H9 (cell line): ENCODE measurements at regions not wholly inside any gene's neighbourhood (a gene's known extent, or its start where the extent isn't known, plus 50 kb on each side); places are given as distances from the start of the nearest gene placed in this dataset.

Experiments
- DNase-seq: peaks from one replicate; pipeline ENCODE4 v3.0.0-alpha.2; 2017
- H2AFZ ChIP-seq: one replicate; pipeline ENCODE4 v1.6.1; 2013; ENCODE audit warnings: mild to moderate bottlenecking, low read length, control low read depth, moderate library complexity
- H2AK5ac ChIP-seq: 2 replicates; pipeline ENCODE4 v1.6.1; 2013; ENCODE audit warnings: low read length, control low read depth, mixed read lengths; ENCODE audit not compliant: insufficient read length
- H2BK120ac ChIP-seq: one replicate; pipeline ENCODE4 v1.6.1; 2013; ENCODE audit warnings: low read depth, mild to moderate bottlenecking, low read length, control low read depth, inconsistent platforms; ENCODE audit not compliant: poor library complexity, severe bottlenecking
- H2BK12ac ChIP-seq: 2 replicates; pipeline ENCODE4 v1.6.1; 2013; ENCODE audit warnings: low read length, control low read depth, mixed read lengths, low read depth; ENCODE audit not compliant: insufficient read length
- H2BK15ac ChIP-seq: 2 replicates; pipeline ENCODE4 v1.6.1; 2013; ENCODE audit warnings: low read depth, low read length, control low read depth
- H2BK20ac ChIP-seq: one replicate; pipeline ENCODE4 v1.6.1; 2013; ENCODE audit warnings: low read depth, mild to moderate bottlenecking, low read length, control low read depth, inconsistent platforms; ENCODE audit not compliant: poor library complexity, severe bottlenecking
- H2BK5ac ChIP-seq: 2 replicates; pipeline ENCODE4 v1.6.1; 2013; ENCODE audit warnings: low read length, control low read depth, mixed read lengths; ENCODE audit not compliant: insufficient read length
- H3K14ac ChIP-seq: 2 replicates; pipeline ENCODE4 v1.6.1; 2013; ENCODE audit warnings: low read length, control low read depth; ENCODE audit not compliant: insufficient read depth
- H3K18ac ChIP-seq: 2 replicates; pipeline ENCODE4 v1.6.1; 2013; ENCODE audit warnings: low read depth, mild to moderate bottlenecking, mixed read lengths, low read length, control low read depth; ENCODE audit not compliant: insufficient read length
- H3K23ac ChIP-seq: 2 replicates; pipeline ENCODE4 v1.6.1; 2013; ENCODE audit warnings: low read length, control low read depth, mixed read lengths, low read depth; ENCODE audit not compliant: insufficient read length
- H3K23me2 ChIP-seq: 2 replicates; pipeline ENCODE4 v1.6.1; 2013; ENCODE audit warnings: low read depth, mild to moderate bottlenecking, mixed read lengths, low read length, control low read depth; ENCODE audit not compliant: insufficient read length, poor library complexity, severe bottlenecking
- H3K27ac ChIP-seq: 2 replicates; pipeline ENCODE4 v1.5.1; 2013; ENCODE audit warnings: low read length, control low read depth, mixed read lengths, low read depth; ENCODE audit not compliant: insufficient read length
- H3K27me3 ChIP-seq: 2 replicates; pipeline ENCODE4 v1.6.1; 2013; ENCODE audit warnings: low read length, control low read depth, inconsistent platforms; ENCODE audit not compliant: insufficient read depth
- H3K4ac ChIP-seq: 2 replicates; pipeline ENCODE4 v1.6.1; 2013; ENCODE audit warnings: low read depth, mild to moderate bottlenecking, control low read depth, inconsistent platforms, low read length, moderate library complexity
- H3K4me1 ChIP-seq: 2 replicates; pipeline ENCODE4 v1.6.1; 2013; ENCODE audit warnings: low read length, control low read depth, inconsistent platforms; ENCODE audit not compliant: insufficient read depth
- H3K4me2 ChIP-seq: 2 replicates; pipeline ENCODE4 v1.6.1; 2013; ENCODE audit warnings: low read length, control low read depth, mixed read lengths; ENCODE audit not compliant: insufficient read length, insufficient read depth
- H3K56ac ChIP-seq: 2 replicates; pipeline ENCODE4 v1.6.1; 2013; ENCODE audit warnings: low read depth, mild to moderate bottlenecking, mixed read lengths, low read length, control low read depth; ENCODE audit not compliant: insufficient read length
- H3K79me1 ChIP-seq: 2 replicates; pipeline ENCODE4 v1.6.1; 2013; ENCODE audit warnings: low read depth, mild to moderate bottlenecking, moderate library complexity, low read length, control low read depth, inconsistent platforms; ENCODE audit not compliant: insufficient read depth, poor library complexity, severe bottlenecking
- H3K79me2 ChIP-seq: 2 replicates; pipeline ENCODE4 v1.6.1; 2013; ENCODE audit warnings: low read length, control low read depth, inconsistent platforms; ENCODE audit not compliant: insufficient read depth
- H3K9ac ChIP-seq: 2 replicates; pipeline ENCODE4 v1.6.1; 2013; ENCODE audit warnings: low read length, control low read depth, mixed read lengths; ENCODE audit not compliant: insufficient read length; ENCODE audit errors: extremely low read depth
- H3K9me3 ChIP-seq: one replicate; pipeline ENCODE4 v1.6.1; 2013; ENCODE audit warnings: low read depth, low read length, inconsistent platforms; ENCODE audit not compliant: control insufficient read depth
- H3T11ph ChIP-seq: one replicate; pipeline ENCODE4 v1.6.1; 2013; ENCODE audit warnings: mild to moderate bottlenecking, low read length, control low read depth, inconsistent platforms
- H4K20me1 ChIP-seq: one replicate; pipeline ENCODE4 v1.6.1; 2013; ENCODE audit not compliant: control insufficient read depth, insufficient read length, insufficient read depth
- H4K5ac ChIP-seq: 2 replicates; pipeline ENCODE4 v1.6.1; 2013; ENCODE audit warnings: low read depth, mild to moderate bottlenecking, mixed read lengths, low read length, control low read depth; ENCODE audit not compliant: insufficient read length
- H4K8ac ChIP-seq: replicated peaks from 2 replicates; pipeline ENCODE4 v1.6.1; 2013; ENCODE audit warnings: low read length, control low read depth, mixed read lengths, low read depth; ENCODE audit not compliant: insufficient read length
- H4K91ac ChIP-seq: 2 replicates; pipeline ENCODE4 v1.6.1; 2013; ENCODE audit warnings: low read depth, mild to moderate bottlenecking, moderate library complexity, mixed read lengths, low read length, control low read depth; ENCODE audit not compliant: insufficient read length
- H3K27ac Mint-ChIP-seq, 3 experiments: 2 replicates in 2 of 3; 3 replicates in 1 of 3; pipeline ENCODE4 v1.8.0; 2020 to 2021; ENCODE audit warnings: mixed read lengths in 3 of 3, mild to moderate bottlenecking in 1 of 3, moderate library complexity in 1 of 3
- H3K27me3 Mint-ChIP-seq: 2 replicates; pipeline ENCODE4 v1.8.0; 2021; ENCODE audit warnings: low read depth, mild to moderate bottlenecking, moderate library complexity, mixed read lengths
- H3K36me3 Mint-ChIP-seq, 3 experiments: 2 replicates in 2 of 3; 3 replicates in 1 of 3; pipeline ENCODE4 v1.8.0; 2020 to 2021; ENCODE audit warnings: low read depth in 3 of 3, mixed read lengths in 3 of 3; ENCODE audit not compliant: insufficient read depth in 1 of 3
- H3K4me1 Mint-ChIP-seq, 2 experiments: 2 replicates each; pipeline ENCODE4 v1.8.0; 2020; ENCODE audit warnings: mixed read lengths in 2 of 2
- H3K4me3 Mint-ChIP-seq, 2 experiments: 2 replicates in 1 of 2; 3 replicates in 1 of 2; pipeline ENCODE4 v1.8.0; 2020 to 2021; ENCODE audit warnings: mild to moderate bottlenecking in 2 of 2, mixed read lengths in 2 of 2, moderate library complexity in 1 of 2
- H3K9me3 Mint-ChIP-seq, 2 experiments: 2 replicates in 1 of 2; 3 replicates in 1 of 2; pipeline ENCODE4 v1.8.0; 2020; ENCODE audit warnings: mild to moderate bottlenecking in 2 of 2, mixed read lengths in 2 of 2, moderate library complexity in 1 of 2
- CTCF ChIP-seq: fragments of 200-600 bp; sonication (generic); conservative IDR thresholded peaks from 3 replicates; pipeline ENCODE4 v1.8.0; 2021; ENCODE audit warnings: antibody characterized with exemption, mild to moderate bottlenecking
- WGBS: extraction: QIAGEN DNeasy Blood & Tissue Kit; methylation state at CpG from one replicate; pipeline ENCODE4 v1.1.7; 2013; ENCODE audit warnings: missing lambda C conversion rate, low lambda C conversion rate, mixed read lengths; ENCODE audit not compliant: insufficient read length; ENCODE audit errors: extremely low coverage; 5-methylcytosine and 5-hydroxymethylcytosine counted together

DNA sequence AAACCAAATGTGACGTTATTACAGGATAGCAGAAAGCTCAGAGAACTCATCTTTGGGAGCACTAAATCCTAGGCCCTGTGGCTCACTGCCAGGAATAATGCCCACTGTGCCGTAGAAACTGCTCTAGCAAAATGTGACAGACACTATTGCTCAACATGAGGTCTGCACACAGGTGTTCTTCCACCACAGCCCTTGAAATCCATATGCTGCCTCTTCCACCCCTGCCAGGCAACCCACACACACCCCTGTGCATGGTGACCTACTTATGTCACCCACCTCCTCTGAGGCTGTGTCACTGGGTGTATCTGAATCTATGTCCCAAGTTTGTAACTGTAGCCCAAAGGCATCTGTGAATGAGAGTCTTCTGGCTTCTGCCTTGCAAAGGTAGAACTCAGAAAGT is 66.1 kb upstream of the MBOAT2 start:
- Histone ChIP-seq H4K20me1 (no peaks in the 10 kb centered on the region), H4K91ac (no peak overlapping the region), H3T11ph (no peak overlapping the region), H2BK20ac (no peak overlapping the region), H3K23ac (no peak overlapping the region), H3K4me2 (no peak overlapping the region), H2BK120ac (no peak overlapping the region), H3K18ac (no peak overlapping the region), H2BK12ac (no peak overlapping the region), H2BK5ac (no peak overlapping the region), H4K8ac (no peak overlapping the region), H3K9me3 (no peaks in the 10 kb centered on the region), H2AFZ (no peak overlapping the region), H2AK5ac (no peak overlapping the region), H3K4ac (no peak overlapping the region), H3K9ac (no peak overlapping the region), H3K79me1 (no peaks in the 10 kb centered on the region), H2BK15ac (no peak overlapping the region), H3K79me2 (no peaks in the 10 kb centered on the region), H3K27ac (no peak overlapping the region), H3K56ac (no peak overlapping the region), H3K4me1 (0 out of 2 replicates have a peak, but pooled peaks cover 4% of the 10 kb centered on the region), H3K27me3 (no peaks in the 10 kb centered on the region; the same call in 1 of the 2 replicates), H3K23me2 (no peaks in the 10 kb centered on the region), H3K14ac (no peak overlapping the region), H4K5ac (no peak overlapping the region)
- TF ChIP-seq CTCF: no peak
- peaks cover 0 to 8% of the 10 kb centered on the region in 2 experiments; a peak in 2 of 5 replicates for H3K9me3 Mint-ChIP-seq
- no peak overlapping the region for H3K4me3 Mint-ChIP-seq
- H3K27ac Mint-ChIP-seq: no peak overlapping the region
- no CpG with 5 or more reads among the region's 2 CpGs for WGBS
- no peak for DNase-seq
- H3K27me3 Mint-ChIP-seq: peaks cover 13% of the 10 kb centered on the region
- 0 out of 7 replicates have a peak, but pooled peaks cover 0 to 2% (median 0%) of the 10 kb centered on the region in 3 experiments for H3K36me3 Mint-ChIP-seq
- peaks cover 10 to 11% of the 10 kb centered on the region in 2 experiments for H3K4me1 Mint-ChIP-seq
